ENCODE measurements at regions not wholly inside any gene's neighbourhood (a gene's known extent, or its start where the extent isn't known, plus 50 kb on each side); places are given as distances from the start of the nearest gene placed in this dataset.

DNA sequence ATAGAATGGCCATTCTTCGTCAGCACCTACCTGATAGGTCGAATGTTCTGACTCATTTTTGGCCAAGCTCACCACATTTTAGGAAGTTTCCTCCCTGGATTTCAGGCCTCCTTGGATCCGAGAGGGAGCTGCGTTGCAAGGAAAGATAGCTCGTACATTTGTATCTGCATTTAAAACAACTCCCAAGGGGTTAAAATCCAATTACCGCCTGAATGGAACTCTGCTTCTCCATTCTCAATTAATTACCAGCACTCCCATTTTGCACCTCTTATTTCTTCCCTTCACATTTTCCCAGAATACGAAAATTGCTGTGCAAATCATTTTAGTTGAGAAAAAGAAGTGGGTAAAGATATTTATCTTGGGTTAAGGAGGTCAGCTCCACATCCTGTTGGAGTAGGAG lies 610.7 kb downstream of the NPHP4 start:
- Mint-ChIP-seq H3K27me3 (ENCODE audit: insufficient read depth, low read depth, poor library complexity) (no peaks in the 10 kb centered on the region), H3K27ac (no peak overlapping the region), H3K4me1 (no peaks in the 10 kb centered on the region; the same call in 2 of the 3 replicates), H3K4me3 (no peak overlapping the region), H3K36me3 (ENCODE audit: low read depth) (no peaks in the 10 kb centered on the region), H3K9me3 (peaks cover 25% of the 10 kb centered on the region; the same call in 2 of the 3 replicates)
- H3K9me2 ChIP-seq (ENCODE audit: insufficient read depth), result no peaks in the 10 kb centered on the region
- no peak for ATAC-seq
- H3K36me3 ChIP-seq (ENCODE audit: insufficient read depth), result no peaks in the 10 kb centered on the region
- H3K4me3 ChIP-seq, result no peak overlapping the region
- no peaks in the 10 kb centered on the region for H3F3A ChIP-seq (replicated peaks; ENCODE audit: low read depth)
- H3K27ac ChIP-seq (ENCODE audit: low read depth), result no peak overlapping the region
- H3K4me2 ChIP-seq, result no peak overlapping the region
- H3K4me1 ChIP-seq (ENCODE audit: insufficient read depth), result no peaks in the 10 kb centered on the region
- no peak for DNase-seq (ENCODE audit: low spot score)
- H4K20me1 ChIP-seq (replicated peaks; ENCODE audit: insufficient read depth), result no peaks in the 10 kb centered on the region
- H3K27me3 ChIP-seq (ENCODE audit: insufficient read depth), result no peaks in the 10 kb centered on the region
- H2AFZ ChIP-seq, result no peak overlapping the region
- TF ChIP-seq JUNB (IDR thresholded peaks at IDR 0.05; ENCODE audit: unreplicated experiment), result no peak
- TF ChIP-seq, protein P1, sequence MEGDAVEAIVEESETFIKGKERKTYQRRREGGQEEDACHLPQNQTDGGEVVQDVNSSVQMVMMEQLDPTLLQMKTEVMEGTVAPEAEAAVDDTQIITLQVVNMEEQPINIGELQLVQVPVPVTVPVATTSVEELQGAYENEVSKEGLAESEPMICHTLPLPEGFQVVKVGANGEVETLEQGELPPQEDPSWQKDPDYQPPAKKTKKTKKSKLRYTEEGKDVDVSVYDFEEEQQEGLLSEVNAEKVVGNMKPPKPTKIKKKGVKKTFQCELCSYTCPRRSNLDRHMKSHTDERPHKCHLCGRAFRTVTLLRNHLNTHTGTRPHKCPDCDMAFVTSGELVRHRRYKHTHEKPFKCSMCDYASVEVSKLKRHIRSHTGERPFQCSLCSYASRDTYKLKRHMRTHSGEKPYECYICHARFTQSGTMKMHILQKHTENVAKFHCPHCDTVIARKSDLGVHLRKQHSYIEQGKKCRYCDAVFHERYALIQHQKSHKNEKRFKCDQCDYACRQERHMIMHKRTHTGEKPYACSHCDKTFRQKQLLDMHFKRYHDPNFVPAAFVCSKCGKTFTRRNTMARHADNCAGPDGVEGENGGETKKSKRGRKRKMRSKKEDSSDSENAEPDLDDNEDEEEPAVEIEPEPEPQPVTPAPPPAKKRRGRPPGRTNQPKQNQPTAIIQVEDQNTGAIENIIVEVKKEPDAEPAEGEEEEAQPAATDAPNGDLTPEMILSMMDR (conservative IDR thresholded peaks at IDR 0.05; ENCODE audit: low read depth in 2 of 2), result no peak
- TF ChIP-seq, protein P2, sequence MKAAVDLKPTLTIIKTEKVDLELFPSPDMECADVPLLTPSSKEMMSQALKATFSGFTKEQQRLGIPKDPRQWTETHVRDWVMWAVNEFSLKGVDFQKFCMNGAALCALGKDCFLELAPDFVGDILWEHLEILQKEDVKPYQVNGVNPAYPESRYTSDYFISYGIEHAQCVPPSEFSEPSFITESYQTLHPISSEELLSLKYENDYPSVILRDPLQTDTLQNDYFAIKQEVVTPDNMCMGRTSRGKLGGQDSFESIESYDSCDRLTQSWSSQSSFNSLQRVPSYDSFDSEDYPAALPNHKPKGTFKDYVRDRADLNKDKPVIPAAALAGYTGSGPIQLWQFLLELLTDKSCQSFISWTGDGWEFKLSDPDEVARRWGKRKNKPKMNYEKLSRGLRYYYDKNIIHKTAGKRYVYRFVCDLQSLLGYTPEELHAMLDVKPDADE (IDR thresholded peaks at IDR 0.05), result no peak
- TF ChIP-seq POLR2AphosphoS5 (IDR thresholded peaks at IDR 0.05; ENCODE audit: low read depth), result no peak
- no peak for TF ChIP-seq EZH2phosphoT487 (IDR thresholded peaks at IDR 0.05; ENCODE audit: unreplicated experiment)
- no peak for TF ChIP-seq EZH2 (IDR thresholded peaks at IDR 0.05; ENCODE audit: low read depth, unreplicated experiment)
- no peak for TF ChIP-seq NANOG (IDR thresholded peaks at IDR 0.05; ENCODE audit: borderline replicate concordance)
- TF ChIP-seq STAT1 (IDR thresholded peaks at IDR 0.05; ENCODE audit: unreplicated experiment), result no peak
- TF ChIP-seq, protein P3, sequence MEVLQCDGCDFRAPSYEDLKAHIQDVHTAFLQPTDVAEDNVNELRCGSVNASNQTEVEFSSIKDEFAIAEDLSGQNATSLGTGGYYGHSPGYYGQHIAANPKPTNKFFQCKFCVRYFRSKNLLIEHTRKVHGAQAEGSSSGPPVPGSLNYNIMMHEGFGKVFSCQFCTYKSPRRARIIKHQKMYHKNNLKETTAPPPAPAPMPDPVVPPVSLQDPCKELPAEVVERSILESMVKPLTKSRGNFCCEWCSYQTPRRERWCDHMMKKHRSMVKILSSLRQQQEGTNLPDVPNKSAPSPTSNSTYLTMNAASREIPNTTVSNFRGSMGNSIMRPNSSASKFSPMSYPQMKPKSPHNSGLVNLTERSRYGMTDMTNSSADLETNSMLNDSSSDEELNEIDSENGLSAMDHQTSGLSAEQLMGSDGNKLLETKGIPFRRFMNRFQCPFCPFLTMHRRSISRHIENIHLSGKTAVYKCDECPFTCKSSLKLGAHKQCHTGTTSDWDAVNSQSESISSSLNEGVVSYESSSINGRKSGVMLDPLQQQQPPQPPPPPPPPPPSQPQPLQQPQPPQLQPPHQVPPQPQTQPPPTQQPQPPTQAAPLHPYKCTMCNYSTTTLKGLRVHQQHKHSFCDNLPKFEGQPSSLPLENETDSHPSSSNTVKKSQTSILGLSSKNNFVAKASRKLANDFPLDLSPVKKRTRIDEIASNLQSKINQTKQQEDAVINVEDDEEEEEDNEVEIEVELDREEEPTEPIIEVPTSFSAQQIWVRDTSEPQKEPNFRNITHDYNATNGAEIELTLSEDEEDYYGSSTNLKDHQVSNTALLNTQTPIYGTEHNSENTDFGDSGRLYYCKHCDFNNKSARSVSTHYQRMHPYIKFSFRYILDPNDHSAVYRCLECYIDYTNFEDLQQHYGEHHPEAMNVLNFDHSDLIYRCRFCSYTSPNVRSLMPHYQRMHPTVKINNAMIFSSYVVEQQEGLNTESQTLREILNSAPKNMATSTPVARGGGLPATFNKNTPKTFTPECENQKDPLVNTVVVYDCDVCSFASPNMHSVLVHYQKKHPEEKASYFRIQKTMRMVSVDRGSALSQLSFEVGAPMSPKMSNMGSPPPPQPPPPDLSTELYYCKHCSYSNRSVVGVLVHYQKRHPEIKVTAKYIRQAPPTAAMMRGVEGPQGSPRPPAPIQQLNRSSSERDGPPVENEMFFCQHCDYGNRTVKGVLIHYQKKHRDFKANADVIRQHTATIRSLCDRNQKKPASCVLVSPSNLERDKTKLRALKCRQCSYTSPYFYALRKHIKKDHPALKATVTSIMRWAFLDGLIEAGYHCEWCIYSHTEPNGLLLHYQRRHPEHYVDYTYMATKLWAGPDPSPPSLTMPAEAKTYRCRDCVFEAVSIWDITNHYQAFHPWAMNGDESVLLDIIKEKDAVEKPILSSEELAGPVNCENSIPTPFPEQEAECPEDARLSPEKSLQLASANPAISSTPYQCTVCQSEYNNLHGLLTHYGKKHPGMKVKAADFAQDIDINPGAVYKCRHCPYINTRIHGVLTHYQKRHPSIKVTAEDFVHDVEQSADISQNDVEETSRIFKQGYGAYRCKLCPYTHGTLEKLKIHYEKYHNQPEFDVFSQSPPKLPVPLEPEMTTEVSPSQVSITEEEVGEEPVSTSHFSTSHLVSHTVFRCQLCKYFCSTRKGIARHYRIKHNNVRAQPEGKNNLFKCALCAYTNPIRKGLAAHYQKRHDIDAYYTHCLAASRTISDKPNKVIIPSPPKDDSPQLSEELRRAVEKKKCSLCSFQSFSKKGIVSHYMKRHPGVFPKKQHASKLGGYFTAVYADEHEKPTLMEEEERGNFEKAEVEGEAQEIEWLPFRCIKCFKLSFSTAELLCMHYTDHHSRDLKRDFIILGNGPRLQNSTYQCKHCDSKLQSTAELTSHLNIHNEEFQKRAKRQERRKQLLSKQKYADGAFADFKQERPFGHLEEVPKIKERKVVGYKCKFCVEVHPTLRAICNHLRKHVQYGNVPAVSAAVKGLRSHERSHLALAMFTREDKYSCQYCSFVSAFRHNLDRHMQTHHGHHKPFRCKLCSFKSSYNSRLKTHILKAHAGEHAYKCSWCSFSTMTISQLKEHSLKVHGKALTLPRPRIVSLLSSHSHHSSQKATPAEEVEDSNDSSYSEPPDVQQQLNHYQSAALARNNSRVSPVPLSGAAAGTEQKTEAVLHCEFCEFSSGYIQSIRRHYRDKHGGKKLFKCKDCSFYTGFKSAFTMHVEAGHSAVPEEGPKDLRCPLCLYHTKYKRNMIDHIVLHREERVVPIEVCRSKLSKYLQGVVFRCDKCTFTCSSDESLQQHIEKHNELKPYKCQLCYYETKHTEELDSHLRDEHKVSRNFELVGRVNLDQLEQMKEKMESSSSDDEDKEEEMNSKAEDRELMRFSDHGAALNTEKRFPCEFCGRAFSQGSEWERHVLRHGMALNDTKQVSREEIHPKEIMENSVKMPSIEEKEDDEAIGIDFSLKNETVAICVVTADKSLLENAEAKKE (CRISPR knock-in tag; IDR thresholded peaks at IDR 0.05), result no peak
- no peak for TF ChIP-seq ZNF114 (CRISPR knock-in tag; IDR thresholded peaks at IDR 0.05)
- TF ChIP-seq ZNF331 (CRISPR knock-in tag; IDR thresholded peaks at IDR 0.05; ENCODE audit: low read depth), result no peak
- TF ChIP-seq CREB1 (CRISPR knock-in tag; IDR thresholded peaks at IDR 0.05; ENCODE audit: low read depth), result no peak
- TF ChIP-seq, protein P4, sequence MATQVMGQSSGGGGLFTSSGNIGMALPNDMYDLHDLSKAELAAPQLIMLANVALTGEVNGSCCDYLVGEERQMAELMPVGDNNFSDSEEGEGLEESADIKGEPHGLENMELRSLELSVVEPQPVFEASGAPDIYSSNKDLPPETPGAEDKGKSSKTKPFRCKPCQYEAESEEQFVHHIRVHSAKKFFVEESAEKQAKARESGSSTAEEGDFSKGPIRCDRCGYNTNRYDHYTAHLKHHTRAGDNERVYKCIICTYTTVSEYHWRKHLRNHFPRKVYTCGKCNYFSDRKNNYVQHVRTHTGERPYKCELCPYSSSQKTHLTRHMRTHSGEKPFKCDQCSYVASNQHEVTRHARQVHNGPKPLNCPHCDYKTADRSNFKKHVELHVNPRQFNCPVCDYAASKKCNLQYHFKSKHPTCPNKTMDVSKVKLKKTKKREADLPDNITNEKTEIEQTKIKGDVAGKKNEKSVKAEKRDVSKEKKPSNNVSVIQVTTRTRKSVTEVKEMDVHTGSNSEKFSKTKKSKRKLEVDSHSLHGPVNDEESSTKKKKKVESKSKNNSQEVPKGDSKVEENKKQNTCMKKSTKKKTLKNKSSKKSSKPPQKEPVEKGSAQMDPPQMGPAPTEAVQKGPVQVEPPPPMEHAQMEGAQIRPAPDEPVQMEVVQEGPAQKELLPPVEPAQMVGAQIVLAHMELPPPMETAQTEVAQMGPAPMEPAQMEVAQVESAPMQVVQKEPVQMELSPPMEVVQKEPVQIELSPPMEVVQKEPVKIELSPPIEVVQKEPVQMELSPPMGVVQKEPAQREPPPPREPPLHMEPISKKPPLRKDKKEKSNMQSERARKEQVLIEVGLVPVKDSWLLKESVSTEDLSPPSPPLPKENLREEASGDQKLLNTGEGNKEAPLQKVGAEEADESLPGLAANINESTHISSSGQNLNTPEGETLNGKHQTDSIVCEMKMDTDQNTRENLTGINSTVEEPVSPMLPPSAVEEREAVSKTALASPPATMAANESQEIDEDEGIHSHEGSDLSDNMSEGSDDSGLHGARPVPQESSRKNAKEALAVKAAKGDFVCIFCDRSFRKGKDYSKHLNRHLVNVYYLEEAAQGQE (IDR thresholded peaks at IDR 0.05; ENCODE audit: unreplicated experiment), result no peak
- no peaks in the 10 kb centered on the region for H3K79me2 ChIP-seq (replicated peaks; ENCODE audit: insufficient read depth)
